Gastrocnemius medialis (tissue), 4 donors: ENCODE measurements at regions not wholly inside any gene's neighbourhood (a gene's known extent, or its start where the extent isn't known, plus 50 kb on each side); places are given as distances from the start of the nearest gene placed in this dataset.

Experiments used
- POLR2A ChIP-seq, 2 donors: fragments of 450-650 bp; IDR thresholded peaks; one replicate each; pipeline ENCODE4 v1.6.1; 2017; ENCODE audit warnings: antibody characterized with exemption in 2 of 2, mild to moderate bottlenecking in 2 of 2, moderate library complexity in 2 of 2
- TF ChIP-seq, protein P1 (sequence below), 5 experiments: fragments of 450-650 bp in 3 of 5; fragments of 200-600 bp in 2 of 5; sonication (generic) in 2 of 5; IDR thresholded peaks in 4 of 5; conservative IDR thresholded peaks in 1 of 5; 1 replicate in 4 of 5; 2 replicates in 1 of 5; pipeline ENCODE4 v1.5.1; 2016 to 2019; ENCODE audit warnings: antibody characterized with exemption in 5 of 5, mild to moderate bottlenecking in 3 of 5, moderate library complexity in 3 of 5

DNA sequence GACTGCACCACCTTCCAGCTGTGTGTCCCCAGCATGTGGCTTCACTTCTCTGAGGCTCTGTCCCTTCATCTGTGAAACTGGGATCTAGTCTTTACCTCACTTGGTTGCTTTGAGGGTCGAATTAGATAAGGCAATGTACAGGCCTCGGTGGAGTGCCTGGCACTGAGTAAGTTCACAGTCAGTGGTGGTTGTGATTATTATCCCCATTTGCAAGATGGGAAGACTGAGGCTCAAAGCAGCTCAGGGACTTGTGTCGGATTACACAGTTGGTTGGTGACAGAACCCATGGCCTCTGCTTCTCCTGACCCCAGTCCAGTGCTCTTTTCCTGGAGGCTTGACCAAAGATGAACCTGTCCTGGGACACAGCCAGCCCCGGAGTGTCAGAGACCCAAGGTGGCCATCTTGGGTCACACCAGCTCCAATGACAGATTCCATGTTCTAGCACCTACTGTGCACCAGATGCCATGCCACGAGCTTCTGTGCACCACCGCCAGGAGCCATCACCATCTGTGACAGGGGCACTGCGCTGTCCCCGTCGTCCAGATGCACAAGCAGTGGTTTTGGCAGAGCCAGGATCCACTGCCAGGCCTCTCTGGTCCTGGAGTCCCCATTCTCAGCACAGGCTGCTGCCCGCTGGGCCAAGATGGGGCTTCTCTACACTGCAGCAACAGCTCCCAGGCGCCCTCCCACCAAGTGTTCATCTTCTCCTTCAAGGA, 60.5 kb downstream of the IGLL1 start:
- TF ChIP-seq POLR2A (IDR thresholded peaks at IDR 0.05): no peak
- TF ChIP-seq, protein P1, sequence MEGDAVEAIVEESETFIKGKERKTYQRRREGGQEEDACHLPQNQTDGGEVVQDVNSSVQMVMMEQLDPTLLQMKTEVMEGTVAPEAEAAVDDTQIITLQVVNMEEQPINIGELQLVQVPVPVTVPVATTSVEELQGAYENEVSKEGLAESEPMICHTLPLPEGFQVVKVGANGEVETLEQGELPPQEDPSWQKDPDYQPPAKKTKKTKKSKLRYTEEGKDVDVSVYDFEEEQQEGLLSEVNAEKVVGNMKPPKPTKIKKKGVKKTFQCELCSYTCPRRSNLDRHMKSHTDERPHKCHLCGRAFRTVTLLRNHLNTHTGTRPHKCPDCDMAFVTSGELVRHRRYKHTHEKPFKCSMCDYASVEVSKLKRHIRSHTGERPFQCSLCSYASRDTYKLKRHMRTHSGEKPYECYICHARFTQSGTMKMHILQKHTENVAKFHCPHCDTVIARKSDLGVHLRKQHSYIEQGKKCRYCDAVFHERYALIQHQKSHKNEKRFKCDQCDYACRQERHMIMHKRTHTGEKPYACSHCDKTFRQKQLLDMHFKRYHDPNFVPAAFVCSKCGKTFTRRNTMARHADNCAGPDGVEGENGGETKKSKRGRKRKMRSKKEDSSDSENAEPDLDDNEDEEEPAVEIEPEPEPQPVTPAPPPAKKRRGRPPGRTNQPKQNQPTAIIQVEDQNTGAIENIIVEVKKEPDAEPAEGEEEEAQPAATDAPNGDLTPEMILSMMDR (IDR thresholded peaks at IDR 0.05 in 4 of 5, conservative IDR thresholded peaks at IDR 0.05 in 1 of 5): no peak
